MM.1S (cell line): ENCODE measurements at regions not wholly inside any gene's neighbourhood (a gene's known extent, or its start where the extent isn't known, plus 50 kb on each side); places are given as distances from the start of the nearest gene placed in this dataset.

ENCODE experiments used
- CTCF ChIP-seq: fragments of 300-600 bp; sonication (generic); IDR thresholded peaks from 2 replicates; pipeline ENCODE4 v1.5.1; 2016; ENCODE audit warnings: antibody characterized with exemption, low read length, mixed read lengths
- EZH2 ChIP-seq: fragments of 300-600 bp; sonication (generic); optimal IDR thresholded peaks from 2 replicates; pipeline ENCODE3; 2017; ENCODE audit warnings: low read depth, mild to moderate bottlenecking, antibody characterized with exemption, low read length, mixed read lengths
- EZH2phosphoT487 ChIP-seq: fragments of 300-600 bp; sonication (generic); IDR thresholded peaks from 2 replicates; pipeline ENCODE4 v1.6.1; 2018; ENCODE audit warnings: antibody characterized with exemption, low read length

DNA sequence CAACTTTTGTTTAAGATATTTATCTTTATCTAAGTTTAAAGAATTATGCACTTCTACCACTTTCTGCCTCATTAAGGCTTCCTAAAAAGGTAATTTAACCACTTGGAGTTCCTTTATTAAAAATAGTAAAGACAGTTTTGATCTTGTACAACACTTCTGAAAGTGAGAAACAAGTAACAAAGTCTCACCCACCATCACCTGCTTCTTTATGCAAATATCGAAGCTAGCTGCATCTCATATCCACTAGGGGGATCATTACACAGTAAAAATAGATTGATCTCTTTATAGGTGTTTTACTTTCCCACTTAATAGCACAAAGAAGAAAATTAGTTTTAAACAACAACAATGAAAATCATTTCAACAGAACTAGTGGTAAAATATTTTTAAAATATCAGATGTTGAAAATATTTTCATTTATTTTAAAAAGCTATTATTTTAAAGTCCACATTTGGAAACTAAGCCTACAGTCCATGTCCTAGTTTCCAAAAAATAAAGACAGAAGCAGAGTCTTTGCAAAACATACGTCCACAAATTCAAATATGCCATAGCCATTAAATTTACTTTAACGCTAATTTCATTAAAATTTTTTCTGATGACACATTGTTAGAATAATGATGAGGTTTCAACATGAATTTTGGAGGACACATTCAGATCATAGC, 160.0 kb upstream of the SOX5 start:
- peak; percentile 73 for TF ChIP-seq CTCF
- TF ChIP-seq EZH2: no peak
- no peak for TF ChIP-seq EZH2phosphoT487
